Erythroblast (primary cell): ENCODE measurements at regions not wholly inside any gene's neighbourhood (a gene's known extent, or its start where the extent isn't known, plus 50 kb on each side); places are given as distances from the start of the nearest gene placed in this dataset.

Source experiments
- DNase-seq, 2 experiments: peaks; one replicate each; lab custom pipeline; 2025; lab: John Stamatoyannopoulos, UW
- GATA1 ChIP-seq: IDR thresholded peaks from 2 replicates; pipeline ENCODE4 v1.6.1; 2011; ENCODE audit warnings: low read depth, mild to moderate bottlenecking, control low read depth, low read length, moderate library complexity
- POLR2A ChIP-seq: IDR thresholded peaks from 2 replicates; pipeline ENCODE4 v1.6.1; 2011; ENCODE audit warnings: mild to moderate bottlenecking, low read length

DNA sequence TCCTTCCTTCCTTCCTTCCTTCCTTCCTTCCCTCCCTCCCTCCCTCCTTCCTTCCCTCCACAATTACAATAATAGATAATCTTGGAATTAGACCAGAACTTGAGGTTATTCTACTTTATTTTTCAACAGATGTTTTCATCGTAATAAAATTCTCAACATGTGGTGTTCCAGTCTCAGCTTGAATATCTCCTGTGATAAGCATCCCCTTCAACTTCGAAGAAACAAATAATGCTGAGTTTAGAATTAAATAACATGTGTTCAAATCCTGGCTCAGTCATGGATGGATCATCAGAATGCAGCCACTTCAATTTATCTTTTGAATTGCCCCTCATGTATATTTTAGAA lies 91.4 kb upstream of the PAPPA start:
- TF ChIP-seq POLR2A (no peak), GATA1 (no peak)
- no peak for DNase-seq

- no peak for TF ChIP-seq GATA1
- no peak for TF ChIP-seq POLR2A
- DNase-seq, result no peak
Measured at GRCh38 chr9:116064970-116065369, 88.6 kb upstream of the PAPPA start.

DNA sequence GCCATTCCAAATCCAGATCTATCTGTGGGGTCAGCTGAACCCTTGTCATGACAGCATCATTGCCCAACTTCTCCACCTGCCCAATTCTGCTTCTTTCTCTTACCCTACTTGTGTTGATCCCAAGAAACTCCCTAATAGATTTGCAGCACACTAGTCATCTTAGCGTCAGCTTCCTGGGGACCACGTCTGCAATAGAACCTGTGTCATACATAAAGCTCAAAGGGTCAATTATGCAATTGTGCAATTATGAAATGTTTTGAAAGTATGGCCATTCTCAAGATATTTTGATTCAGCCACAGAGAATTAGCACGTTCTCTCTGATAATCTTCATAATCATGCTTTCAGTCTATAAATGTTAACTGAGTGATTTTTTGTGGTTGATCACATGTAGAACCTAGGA lies 87.4 kb upstream of the PAPPA start:
- TF ChIP-seq GATA1 (no peak), POLR2A (no peak)
- no peak for DNase-seq

DNA sequence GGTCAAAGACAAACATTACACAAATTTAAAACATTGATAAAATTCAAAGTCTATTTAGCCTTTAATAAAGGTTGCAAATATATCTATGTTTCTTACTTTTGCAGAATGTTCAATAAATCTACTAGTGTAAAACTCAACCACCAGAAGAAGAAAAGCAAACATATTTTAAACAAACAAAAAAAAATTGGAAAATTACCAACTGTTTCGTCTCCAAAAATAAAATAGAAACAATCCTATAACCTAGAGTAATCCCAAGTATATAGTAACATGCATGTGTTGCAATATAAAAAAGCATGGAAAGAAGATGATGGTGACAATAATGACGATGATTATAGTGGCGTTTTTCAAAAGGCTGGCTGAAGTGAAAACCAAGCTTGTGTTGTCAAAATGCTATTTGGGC lies 86.0 kb upstream of the PAPPA start:
- no peak for DNase-seq
- TF ChIP-seq GATA1 (no peak), POLR2A (no peak)

GRCh38 chr9:116070256-116070914 lies 83.2 kb upstream of the PAPPA start:
- no peak for TF ChIP-seq GATA1
- TF ChIP-seq POLR2A, result no peak
- DNase-seq, result no peak

- no peak for DNase-seq
- TF ChIP-seq POLR2A, result no peak
- TF ChIP-seq GATA1, result no peak
Measured at GRCh38 chr9:116072046-116072445, 81.5 kb upstream of the PAPPA start.

- TF ChIP-seq POLR2A, result no peak
- TF ChIP-seq GATA1, result no peak
- DNase-seq, result no peak
Measured at GRCh38 chr9:116073826-116074225, 79.8 kb upstream of the PAPPA start.

DNA sequence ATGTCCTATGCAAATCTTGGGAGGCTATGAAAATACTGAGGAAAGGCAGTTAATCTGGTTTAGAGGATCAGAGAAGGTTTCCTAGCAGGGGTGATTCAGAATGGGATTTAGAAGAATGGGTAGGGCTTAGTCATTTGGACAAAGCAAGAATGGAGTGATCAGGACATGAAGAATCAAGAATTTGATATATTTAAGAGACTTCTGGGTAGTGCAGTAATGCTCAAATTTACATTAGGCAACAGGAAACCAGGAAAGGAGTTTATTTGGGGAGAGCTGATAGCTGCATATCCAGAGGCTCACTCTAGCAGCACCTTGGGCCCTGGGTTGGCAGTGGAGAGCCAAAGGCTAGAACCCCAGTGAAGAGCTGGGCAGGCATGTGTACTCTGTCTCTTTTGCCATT lies 78.9 kb upstream of the PAPPA start:
- TF ChIP-seq POLR2A (no peak), GATA1 (no peak)
- no peak for DNase-seq

DNA sequence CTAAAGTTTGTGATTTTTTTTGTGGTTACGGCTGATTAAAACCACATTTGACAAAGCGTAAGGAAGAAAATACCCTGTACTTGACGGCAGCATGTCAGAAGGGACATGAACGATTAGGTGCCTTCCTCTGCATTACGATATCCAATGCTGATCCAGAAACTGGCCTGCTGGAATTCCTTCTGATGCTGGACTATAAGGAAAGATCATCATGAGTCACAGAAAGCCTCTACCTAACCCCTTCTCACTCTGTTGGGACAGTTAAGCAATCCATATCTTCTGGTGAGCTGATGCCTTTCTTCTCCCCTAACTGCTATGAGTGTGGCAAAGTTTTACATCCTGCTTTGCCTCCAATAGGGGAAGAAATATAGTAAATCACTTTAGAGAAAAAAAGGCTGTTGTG lies 78.4 kb upstream of the PAPPA start:
- TF ChIP-seq GATA1 (no peak), POLR2A (no peak)
- no peak for DNase-seq

DNA sequence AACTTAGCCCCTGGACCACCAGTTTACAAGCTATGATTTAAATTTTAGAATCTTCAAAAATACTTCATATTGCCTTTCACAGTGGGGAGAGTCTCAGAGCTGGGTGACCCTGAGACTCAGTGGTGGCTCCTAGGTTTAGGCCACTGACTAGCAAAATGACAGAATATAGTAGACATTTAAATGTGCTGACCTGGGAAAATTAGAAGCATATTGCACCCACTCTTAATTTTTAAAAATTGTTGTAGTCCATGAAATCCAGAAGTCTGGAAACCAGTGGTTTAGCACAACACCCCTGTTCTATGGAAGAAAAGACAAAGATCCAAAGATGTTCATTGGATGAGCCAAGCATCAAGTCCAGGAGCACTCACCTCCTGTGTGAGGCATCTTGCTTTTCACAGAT lies 75.0 kb upstream of the PAPPA start:
- TF ChIP-seq POLR2A, result no peak
- no peak for TF ChIP-seq GATA1
- no peak for DNase-seq

- no peak for TF ChIP-seq POLR2A
- no peak for TF ChIP-seq GATA1
- DNase-seq, result no peak
Measured at GRCh38 chr9:116080561-116080960, 73.0 kb upstream of the PAPPA start.

DNA sequence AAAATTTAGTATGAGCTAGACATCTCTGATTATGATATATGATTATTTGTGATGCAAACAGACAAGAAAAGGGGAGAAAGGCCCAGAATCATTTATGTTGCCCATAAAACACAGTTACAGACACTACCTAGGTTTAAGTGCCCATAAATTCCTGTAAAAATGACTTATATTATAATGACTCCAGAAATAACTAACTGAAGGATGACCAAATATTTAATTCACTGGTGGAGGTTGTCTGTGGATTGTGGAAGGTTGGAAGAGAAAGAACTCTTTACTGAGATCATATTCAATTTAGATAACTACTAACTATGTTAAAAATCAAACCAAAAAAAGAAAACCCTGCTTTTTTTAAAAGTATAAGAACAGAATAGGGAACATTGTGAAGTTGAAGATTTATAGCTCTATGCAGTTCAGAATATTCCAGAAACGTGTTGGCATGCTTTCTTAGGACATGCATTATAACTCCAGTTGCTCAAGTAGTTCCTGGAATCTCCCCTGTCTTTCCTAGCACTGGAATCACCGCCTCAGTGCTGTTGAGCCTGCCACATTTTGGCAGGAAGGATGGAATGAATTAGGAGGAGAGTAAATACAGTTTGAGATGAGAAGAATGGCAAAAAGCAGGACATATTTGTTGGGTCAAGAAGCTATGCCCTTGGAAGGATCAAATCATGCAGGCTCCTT lies 72.0 kb upstream of the PAPPA start:
- no peak for TF ChIP-seq POLR2A
- TF ChIP-seq GATA1, result no peak
- no peak for DNase-seq

DNA sequence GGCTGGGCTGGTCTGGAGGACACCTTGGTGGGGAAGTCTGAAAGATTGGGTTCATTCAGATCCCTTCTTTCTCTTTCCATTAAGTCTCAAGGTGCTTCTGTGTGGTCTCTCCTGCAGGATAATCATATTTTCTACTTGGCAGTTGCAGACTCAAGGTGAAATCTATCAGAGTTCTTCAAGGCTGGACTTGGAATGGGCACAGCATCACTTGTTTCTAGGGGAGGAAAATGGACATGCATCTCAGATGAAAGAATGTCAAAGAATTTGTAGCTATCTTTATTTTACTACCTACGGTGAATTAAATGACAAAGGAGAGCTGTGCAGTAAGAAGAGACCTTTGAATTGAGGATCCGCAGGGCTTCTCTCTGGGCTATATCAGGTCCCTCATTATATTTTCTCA lies 69.8 kb upstream of the PAPPA start:
- TF ChIP-seq POLR2A, result no peak
- no peak for TF ChIP-seq GATA1
- no peak for DNase-seq

- DNase-seq, result no peak
- TF ChIP-seq GATA1, result no peak
- no peak for TF ChIP-seq POLR2A
Measured at GRCh38 chr9:116084497-116084896, 69.1 kb upstream of the PAPPA start.

DNA sequence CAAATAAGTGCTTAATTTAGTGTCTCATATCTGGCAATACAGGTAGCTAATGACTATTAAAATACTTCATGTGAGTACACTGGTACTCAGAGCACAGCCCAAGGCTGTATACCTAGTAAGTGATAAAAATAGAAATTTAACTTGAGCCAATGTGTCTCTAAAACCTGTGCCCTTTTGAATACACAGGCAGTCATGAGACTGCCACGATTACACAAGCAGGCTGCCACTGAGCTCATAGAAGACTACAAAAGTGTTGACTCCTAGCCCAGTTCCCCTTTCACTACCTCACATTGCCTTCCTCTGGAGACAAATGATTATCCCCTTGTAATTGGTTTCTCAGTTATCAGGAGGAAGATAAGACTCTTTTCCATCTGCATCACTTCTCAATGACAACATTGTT lies 66.3 kb upstream of the PAPPA start:
- no peak for DNase-seq
- TF ChIP-seq GATA1 (no peak), POLR2A (no peak)
